ENCODE measurements at regions not wholly inside any gene's neighbourhood (a gene's known extent, or its start where the extent isn't known, plus 50 kb on each side); places are given as distances from the start of the nearest gene placed in this dataset.

- Histone ChIP-seq H3K4me2 (ENCODE audit: insufficient read depth in 1 of 2, low read depth in 2 of 2, low read length in 2 of 2) (no peak overlapping the region), H3K18ac (ENCODE audit: extremely low read depth, low read length) (no peak overlapping the region), H3K79me1 (ENCODE audit: low read depth, low read length) (no peaks in the 10 kb centered on the region), H3K23ac (ENCODE audit: insufficient read length) (no peak overlapping the region), H2BK12ac (ENCODE audit: low read depth, low read length) (no peak overlapping the region), H3K23me2 (ENCODE audit: low read depth, low read length) (no peaks in the 10 kb centered on the region), H2BK120ac (replicated peaks; ENCODE audit: low read depth, low read length) (no peak overlapping the region), H3K27ac (ENCODE audit: low read depth, low read length) (no peak overlapping the region), H2BK5ac (ENCODE audit: low read depth, low read length) (no peak overlapping the region), H3K14ac (ENCODE audit: insufficient read length) (no peak overlapping the region), H4K91ac (replicated peaks; ENCODE audit: insufficient read length, low read length) (no peak overlapping the region), H3K79me2 (ENCODE audit: control insufficient read depth in 1 of 2, insufficient read depth in 2 of 2, low read length in 2 of 2) (no peaks in the 10 kb centered on the region), H2BK15ac (ENCODE audit: low read length) (no peak overlapping the region), H4K5ac (ENCODE audit: insufficient read length, low read depth, low read length) (no peak overlapping the region), H3K36me3 (ENCODE audit: control insufficient read depth in 2 of 4, insufficient read depth in 4 of 4, low read length in 3 of 4) (peaks cover 0 to 6% (median 0%) of the 10 kb centered on the region in 4 experiments; a peak in 2 of 8 replicates), H3K9ac (replicated peaks in 1 of 4; ENCODE audit: extremely low read depth in 1 of 4, low read depth in 3 of 4, low read length in 3 of 4) (no peak overlapping the region), H2BK20ac (ENCODE audit: low read length) (no peak overlapping the region), H4K8ac (ENCODE audit: extremely low read depth, insufficient read depth, low read length) (no peak overlapping the region), H4K20me1 (replicated peaks in 1 of 2; ENCODE audit: control insufficient read depth in 1 of 2, insufficient read depth in 2 of 2, low read length in 2 of 2) (no peaks in the 10 kb centered on the region), H3K9me3 (ENCODE audit: insufficient read depth in 2 of 2, low read depth in 1 of 2, low read length in 1 of 2) (peaks cover 7% of the 10 kb centered on the region in 2 experiments; a peak in 3 of 4 replicates), H3K4me1 (replicated peaks in 1 of 4; ENCODE audit: control insufficient read depth in 3 of 4, insufficient read depth in 4 of 4, low read length in 3 of 4) (no peaks in the 10 kb centered on the region), H2AFZ (ENCODE audit: low read length) (no peak overlapping the region), H3K4me3 (ENCODE audit: extremely low read depth in 1 of 4, insufficient read depth in 2 of 4, low read depth in 3 of 4, low read length in 4 of 4) (no peak overlapping the region), H3K56ac (replicated peaks; ENCODE audit: insufficient read length, low read depth, low read length) (no peak overlapping the region), H3K27me3 (replicated peaks in 1 of 4; ENCODE audit: control insufficient read depth in 3 of 4, extremely low read depth in 1 of 4, insufficient read depth in 3 of 4, low read length in 3 of 4) (no peaks in the 10 kb centered on the region), H3K4ac (replicated peaks; ENCODE audit: insufficient read length, low read depth, low read length) (no peak overlapping the region), H2AK5ac (ENCODE audit: low read depth, low read length) (no peak overlapping the region)
- CTCF ChIA-PET (ENCODE audit: partially characterized antibody) = interaction anchor here (1.0 to 1.7 kb wide), 2 partner anchors 10 to 12 kb away, joined by 4 to 8 read pairs; no protein-coding TSS in a partner anchor
- TF ChIP-seq RXRA (IDR thresholded peaks at IDR 0.05; ENCODE audit: insufficient read depth, low read depth, low read length) (no peak), BACH1 (IDR thresholded peaks at IDR 0.05; ENCODE audit: low read length) (no peak), CHD2 (IDR thresholded peaks at IDR 0.05; ENCODE audit: low read length) (no peak), TAF1 (IDR thresholded peaks at IDR 0.05; ENCODE audit: low read depth, low read length) (no peak), NANOG (IDR thresholded peaks at IDR 0.05; ENCODE audit: insufficient read depth, low read depth, low read length, poor library complexity, severe bottlenecking) (no peak), CBX8 (IDR thresholded peaks at IDR 0.05; ENCODE audit: borderline replicate concordance, low read depth, low read length) (no peak), YY1 (IDR thresholded peaks at IDR 0.05; ENCODE audit: low read depth, low read length) (no peak), ZNF274 (IDR thresholded peaks at IDR 0.05; ENCODE audit: borderline replicate concordance, extremely low read depth, low read length) (no peak), MAFK (IDR thresholded peaks at IDR 0.05; ENCODE audit: low read depth, low read length) (no peak), SP4 (IDR thresholded peaks at IDR 0.05; ENCODE audit: low read length) (no peak), SP2 (IDR thresholded peaks at IDR 0.05; ENCODE audit: low read length) (no peak), JUN (IDR thresholded peaks at IDR 0.05; ENCODE audit: low read depth, low read length) (no peak), SP1 (IDR thresholded peaks at IDR 0.05; ENCODE audit: low read depth, low read length) (no peak), USF2 (IDR thresholded peaks at IDR 0.05; ENCODE audit: low read length) (no peak)
- POLR2A ChIA-PET (ENCODE audit: partially characterized antibody) = no interaction called here
- WGBS, 2 experiments (ENCODE audit: extremely low coverage in 1 of 2, insufficient coverage in 1 of 2, insufficient read length in 1 of 2, insufficient replicate concordance in 2 of 2, low coverage in 1 of 2, low lambda C conversion rate in 2 of 2, missing lambda C conversion rate in 1 of 2) = 98% methylated on average over 32 of the region's 69 CpGs; no CpG with 5 or more reads in 1 of the 2 experiments
- DNase-seq (ENCODE audit: low read depth in 1 of 2, low spot score in 2 of 2) (no peak), FAIRE-seq (no peak)
Measured at GRCh38 chr4:22634541-22635181, 58.1 kb upstream of the GBA3 start.

All from H1 (cell line).